GM19193 (cell line): ENCODE measurements at regions not wholly inside any gene's neighbourhood (a gene's known extent, or its start where the extent isn't known, plus 50 kb on each side); places are given as distances from the start of the nearest gene placed in this dataset.

Experiments used
- POLR2A ChIP-seq: IDR thresholded peaks from 4 replicates; pipeline ENCODE4 v1.6.1; 2011; ENCODE audit not compliant: insufficient read depth, insufficient read length; ENCODE audit errors: extremely low read depth

DNA sequence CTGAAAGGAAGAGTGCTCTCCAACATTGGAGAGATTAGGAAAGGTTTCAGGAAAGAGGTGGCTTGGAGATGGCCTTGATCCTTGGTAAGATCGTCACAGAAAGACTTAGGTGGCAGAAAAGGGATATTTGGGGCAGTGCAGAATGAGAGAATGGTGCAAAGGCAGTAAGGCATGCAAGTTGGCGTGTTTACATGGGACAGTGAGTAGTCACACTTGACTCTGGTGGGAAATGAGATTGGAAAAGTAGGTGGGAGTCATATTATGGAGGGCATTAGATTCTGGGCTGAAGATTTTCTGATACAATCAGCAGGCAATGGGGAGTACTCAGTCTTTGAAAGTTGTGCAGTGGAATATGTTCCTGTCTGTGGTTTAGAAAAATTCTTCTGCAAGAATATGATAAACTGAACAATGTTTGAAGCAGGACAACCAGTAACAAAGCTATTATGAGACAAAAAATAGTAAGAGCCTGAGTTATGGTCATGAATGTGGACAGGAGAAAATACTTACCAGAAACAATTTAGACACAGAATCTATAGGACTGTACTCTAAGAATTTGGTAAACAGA, 76.2 kb upstream of the ANKRD55 start:
- no peak for TF ChIP-seq POLR2A

DNA sequence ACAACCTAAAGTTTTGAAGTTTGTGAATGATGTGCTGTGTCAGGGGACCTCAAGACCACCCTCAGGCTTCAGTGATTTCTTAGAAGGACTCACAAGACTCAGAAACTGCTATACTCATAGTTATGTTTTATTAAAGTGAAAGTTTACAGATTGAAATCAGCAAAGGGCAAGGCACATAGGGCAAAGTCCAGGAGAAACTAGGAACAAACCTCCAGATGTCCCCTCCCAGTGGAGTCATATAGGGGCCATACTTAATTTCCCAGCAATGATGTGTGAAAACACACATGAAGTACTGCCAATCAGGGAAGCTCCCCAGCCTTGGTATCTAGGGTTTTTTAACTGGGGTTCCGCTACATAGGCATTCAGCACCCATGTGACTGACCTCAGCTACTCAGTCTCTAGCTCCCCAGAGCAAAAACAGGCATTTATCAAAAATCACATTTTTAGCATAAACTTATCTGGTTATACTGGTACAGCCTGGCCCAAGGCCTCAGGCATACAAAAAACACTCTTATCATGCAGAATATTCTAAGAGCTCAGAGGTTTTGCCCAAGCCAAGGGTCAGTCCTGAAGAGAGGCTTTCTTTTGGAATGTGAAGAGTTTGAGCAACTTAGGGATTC, 74.7 kb upstream of the ANKRD55 start:
- no peak for TF ChIP-seq POLR2A

DNA sequence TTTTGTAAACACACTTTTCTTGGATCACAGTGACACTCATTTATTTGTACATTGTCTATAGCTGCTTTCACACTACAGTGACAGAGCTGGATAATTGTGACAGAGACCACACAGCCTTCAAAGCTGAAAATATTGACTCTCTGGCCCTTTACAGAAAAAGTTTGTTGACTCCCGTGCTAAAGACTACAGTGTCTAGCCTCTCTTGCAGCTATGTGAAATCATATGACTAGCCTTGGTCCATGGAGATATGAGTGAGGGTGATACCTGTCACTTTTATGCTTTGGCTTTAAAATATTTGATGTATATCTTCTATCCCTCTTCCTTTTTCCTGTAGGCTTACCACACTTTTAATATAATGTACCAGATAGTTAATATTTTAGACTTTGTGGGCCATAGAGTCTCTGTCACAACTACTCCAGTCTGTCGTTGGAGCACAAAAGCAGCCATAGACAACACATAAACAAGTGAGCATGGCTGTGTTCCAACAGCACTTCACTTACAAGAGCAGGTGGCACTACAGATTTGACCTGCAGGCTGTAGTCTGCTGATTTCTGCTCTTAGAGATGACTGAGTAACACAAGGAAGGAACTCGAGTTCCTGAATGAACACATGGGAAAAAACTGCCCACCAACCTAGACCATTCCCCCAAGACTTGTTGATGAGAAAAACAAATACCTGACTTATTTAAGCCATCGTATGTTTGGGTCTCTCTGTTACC, 73.5 kb upstream of the ANKRD55 start:
- no peak for TF ChIP-seq POLR2A

DNA sequence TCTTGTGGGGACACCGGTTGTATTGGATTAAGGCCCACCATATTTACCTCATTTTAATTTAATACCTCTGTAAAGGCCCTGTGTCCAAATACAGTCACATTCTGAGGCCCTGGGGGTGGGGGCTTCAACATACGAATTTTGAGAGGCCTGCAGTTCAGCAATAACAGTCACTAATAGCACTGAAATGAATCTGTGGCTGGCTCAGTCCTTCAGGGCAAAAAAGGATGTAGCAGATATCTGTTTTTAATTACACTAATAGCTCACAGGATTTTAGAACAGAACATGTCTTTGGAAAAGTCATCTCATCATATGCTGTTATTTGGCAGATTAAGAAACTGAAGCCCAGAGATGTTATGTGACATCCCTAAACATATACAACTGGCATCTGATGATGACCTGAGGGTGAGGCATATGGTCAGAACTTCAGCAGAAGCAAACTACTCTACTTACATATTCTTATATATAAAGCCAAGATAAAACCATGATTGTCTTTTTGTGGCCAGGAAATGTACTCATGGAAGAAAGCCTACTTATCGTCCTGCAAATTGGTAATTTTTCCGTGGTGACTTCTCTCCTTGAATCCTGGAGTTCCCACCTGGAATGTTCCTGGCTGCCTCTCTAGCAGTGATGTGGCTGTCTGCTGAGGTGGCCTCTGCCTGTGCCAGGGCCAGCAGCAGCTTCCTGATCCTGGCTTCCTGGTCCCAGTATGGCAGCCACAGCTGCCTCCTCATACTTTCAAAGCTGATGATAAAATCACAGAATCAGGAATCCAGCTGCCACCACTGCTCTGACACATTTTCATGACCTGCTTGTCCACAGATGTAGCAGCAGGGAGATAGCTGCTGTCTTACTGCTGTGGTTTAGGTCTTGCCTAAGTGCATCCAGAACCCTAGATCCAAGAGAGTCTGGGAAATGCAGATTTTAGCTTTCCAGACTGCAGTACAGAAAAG, 72.1 kb upstream of the ANKRD55 start:
- TF ChIP-seq POLR2A, result no peak

DNA sequence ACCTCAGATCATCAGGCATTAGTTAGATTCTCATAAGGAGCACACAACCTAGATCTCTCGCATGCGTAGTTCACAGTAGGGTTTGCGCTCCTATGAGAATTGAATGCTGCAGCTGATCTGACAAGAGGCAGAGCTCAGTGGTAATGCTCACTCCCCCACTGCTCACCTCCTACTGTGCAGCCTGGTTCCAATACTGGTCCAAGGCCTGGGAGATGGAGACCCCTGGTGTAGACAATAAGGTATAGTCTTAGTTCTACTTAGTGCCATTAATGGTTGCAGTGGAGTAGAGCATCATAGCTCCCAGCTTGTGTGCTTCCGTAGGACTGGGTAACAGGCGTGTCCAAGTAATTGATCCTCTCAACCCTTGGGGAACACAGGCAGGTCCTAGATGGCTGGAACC, 70.4 kb upstream of the ANKRD55 start:
- no peak for TF ChIP-seq POLR2A

DNA sequence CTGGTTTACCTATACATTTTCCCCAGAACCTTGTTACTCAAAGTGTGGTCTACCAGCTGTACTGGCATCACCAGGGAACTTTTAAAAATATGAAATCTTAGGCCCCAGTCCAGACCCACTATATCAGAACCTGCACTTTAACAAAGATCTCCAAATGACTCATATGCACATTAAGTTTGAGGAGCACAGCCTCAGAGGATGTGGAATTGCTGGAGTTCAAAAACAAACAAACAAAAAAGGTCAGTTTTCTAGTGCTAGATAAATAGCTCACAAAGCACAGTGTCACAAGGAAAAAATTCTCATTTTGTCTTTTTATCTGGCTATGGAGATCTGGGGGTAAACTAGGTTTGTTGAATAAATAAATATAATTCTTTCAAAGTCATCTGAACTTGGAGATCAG, 68.9 kb upstream of the ANKRD55 start:
- no peak for TF ChIP-seq POLR2A

DNA sequence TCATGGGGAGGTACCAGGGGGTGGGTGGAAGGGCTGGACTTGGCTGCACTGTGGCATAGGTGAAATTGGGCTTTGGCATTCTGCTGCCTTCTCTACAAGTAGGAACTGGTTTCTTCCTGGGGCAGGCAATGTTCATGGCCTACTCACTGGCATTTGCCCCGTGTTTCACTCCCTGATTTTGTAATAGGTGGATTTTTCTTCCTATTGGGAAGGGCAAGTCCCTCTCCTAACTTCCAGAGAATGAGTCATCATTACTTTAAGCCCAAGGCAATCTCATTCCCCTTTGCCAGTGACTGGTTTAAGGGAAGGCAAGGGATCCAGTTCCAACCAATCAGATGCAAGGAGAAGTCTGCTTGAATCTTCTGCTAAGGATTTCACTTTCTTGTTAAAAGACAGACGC, 67.9 kb upstream of the ANKRD55 start:
- no peak for TF ChIP-seq POLR2A

DNA sequence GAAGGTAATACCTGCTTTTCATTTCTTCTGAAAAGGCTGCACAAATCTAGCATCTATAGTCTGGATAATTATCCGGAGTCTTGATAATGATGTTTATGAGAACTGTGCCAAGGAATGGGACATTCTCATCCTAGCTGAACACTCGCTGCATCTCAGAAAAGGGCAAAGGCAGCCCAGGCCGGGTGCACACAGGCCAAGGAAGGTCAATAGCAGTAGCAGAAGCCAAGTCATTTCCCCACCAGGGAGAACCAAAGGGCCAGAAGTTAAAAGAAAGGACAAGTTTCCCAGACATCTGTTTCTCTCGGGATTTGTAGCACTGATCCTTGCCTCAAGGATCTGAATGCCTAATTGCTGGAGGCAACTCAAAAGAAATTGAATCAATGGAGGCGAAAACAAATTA, 66.1 kb upstream of the ANKRD55 start:
- TF ChIP-seq POLR2A, result no peak

DNA sequence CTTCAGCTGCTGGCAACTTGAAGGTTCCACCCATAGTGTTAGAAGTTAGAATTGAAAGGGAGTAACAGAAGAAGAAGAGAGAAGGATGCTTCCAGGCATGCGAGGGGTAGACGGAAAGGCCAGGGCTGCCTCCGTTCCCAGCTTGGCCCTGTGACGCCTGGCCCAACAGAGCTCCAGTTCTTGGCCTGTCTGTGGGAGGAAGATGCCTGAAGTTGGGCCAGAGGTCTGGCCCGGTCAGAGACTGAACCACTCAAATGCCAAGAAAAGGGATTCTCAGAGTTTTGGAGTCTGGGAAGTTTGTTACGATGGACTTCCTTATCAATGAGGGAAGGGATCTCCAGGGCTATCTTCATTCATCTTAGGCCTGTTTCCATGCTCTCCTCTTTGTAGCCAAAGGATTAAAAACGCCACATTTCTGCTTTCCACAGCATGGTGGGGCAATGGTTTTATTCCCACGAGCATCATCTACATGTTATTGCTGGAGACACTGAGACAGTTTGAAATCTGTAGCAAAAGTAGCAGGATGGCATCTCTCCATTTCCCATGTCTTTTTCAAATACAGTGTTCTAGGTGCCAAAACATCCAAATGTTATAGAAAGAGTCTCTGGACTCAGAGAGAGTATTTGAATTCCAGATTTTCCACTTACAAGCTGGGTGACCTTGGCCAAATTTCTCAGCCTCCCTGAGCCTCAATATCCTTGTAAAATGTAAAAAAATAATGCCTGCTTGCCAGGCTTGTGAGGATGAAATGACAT, 65.4 kb upstream of the ANKRD55 start:
- no peak for TF ChIP-seq POLR2A

DNA sequence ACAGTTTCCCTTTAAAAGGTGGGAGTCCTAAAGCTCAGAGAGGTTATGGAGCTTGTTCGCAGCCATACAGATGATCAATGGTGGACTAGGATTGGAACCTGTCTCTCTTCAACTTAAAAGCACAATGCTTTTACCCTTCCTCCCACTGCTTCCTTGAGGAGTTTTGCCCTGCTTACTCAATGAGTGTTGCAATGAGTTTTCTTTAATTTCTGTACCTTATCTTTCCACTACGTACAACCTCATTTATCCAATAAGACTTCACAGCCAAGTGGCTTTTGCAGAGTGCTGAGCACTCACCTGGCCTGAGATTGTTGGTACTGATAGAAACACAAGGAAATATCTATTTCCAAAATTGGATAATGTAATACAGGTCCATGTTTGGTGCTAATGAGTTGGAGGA, 64.7 kb upstream of the ANKRD55 start:
- no peak for TF ChIP-seq POLR2A

DNA sequence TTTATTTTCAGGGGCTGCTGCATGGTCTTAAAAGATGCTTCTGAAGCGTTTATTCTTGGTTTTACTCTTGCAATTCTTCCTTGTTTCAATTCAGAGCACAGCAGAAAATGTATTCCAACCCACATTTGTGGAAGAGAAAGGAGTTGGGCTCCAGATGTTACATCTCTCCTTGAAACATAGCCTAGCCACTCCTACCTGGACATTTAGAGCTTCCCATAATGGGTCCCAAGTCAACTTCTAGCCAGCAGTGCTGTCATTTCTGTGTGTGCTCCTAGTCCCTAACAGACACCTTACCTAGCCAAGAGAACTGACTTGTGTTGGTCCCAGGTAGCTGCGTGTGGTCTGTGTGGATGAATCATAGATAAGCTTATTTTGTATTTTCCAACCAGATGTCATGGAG, 61.2 kb upstream of the ANKRD55 start:
- TF ChIP-seq POLR2A, result no peak

DNA sequence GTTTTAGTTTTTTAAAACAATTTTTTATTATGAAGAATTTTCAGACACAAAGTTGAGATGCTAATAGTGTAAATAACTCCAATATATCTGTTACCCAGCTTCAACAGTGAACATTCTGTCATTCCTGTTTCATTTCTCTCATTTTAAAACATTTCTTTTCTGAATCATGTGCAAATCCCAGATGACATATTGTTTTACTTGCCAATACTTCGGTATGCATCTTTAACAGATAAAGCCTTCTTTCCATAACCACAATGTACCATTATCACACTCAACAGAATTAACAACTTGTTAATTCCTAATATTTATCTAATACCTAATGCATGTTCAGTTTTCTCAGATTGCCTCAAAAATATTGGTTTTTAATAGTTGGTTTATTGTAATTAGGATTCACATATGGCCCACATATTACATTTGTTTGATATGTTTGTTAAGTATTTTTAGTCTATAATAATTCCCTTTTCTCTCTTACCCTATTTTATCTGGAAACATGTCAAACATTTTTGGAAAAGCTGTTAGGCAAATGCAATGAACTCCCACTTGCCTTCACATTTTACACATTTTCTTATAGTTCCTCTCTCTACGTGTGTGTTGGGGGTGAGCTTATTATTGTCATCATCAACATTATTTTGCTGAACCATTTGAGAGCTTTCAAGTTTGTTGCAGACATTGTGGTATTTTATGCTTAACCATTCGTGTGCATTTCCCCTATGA, 58.7 kb upstream of the ANKRD55 start:
- TF ChIP-seq POLR2A, result no peak

DNA sequence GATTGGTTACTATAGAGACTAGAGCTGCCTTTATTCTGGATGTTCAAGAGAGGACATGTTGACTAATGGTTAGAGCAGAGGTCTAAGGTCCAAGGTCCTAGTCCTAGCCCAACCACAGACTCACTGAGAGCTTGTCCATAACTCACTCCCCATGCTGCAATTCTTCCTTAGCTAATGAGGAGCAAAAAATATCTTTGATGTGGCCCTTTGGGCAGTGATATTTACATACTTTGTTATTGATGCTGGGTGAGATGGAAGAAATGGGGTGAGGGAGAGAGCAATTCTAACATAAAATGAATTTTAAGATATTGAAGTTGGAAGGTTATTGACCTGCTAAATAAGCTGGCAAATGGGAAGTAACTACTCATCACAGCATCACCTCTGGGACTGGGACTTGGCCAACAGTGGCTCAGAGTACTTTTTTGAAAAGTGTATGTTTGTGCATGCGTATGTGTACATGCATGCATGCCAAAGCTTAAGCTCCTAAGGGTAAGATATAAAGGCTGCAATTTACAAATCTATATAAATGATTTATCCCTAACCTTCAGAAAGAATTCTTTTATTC, 58.0 kb upstream of the ANKRD55 start:
- TF ChIP-seq POLR2A, result no peak
